Kidney epithelial cell (primary cell): ENCODE measurements at regions not wholly inside any gene's neighbourhood (a gene's known extent, or its start where the extent isn't known, plus 50 kb on each side); places are given as distances from the start of the nearest gene placed in this dataset.
"Not testable (repeated sequence)": the region's sequence is repeated elsewhere in the genome, so short reads cannot be mapped to it uniquely, and the experiment has no call there.

ENCODE experiments used
- DNase-seq: peaks from one replicate; pipeline ENCODE4 v3.0.0-alpha.2; 2010; ENCODE audit warnings: low read depth
- H3K27me3 ChIP-seq: 2 replicates; pipeline ENCODE4 v1.6.0; 2011; ENCODE audit warnings: low read length; ENCODE audit not compliant: control insufficient read depth, insufficient read depth
- H3K36me3 ChIP-seq: 2 replicates; pipeline ENCODE4 v1.5.1; 2011; ENCODE audit warnings: low read length; ENCODE audit not compliant: control insufficient read depth, insufficient read depth
- H3K4me3 ChIP-seq: 2 replicates; pipeline ENCODE4 v1.5.1; 2011; ENCODE audit warnings: low read depth, mild to moderate bottlenecking, control low read depth, low read length
- TF ChIP-seq, protein P1 (sequence below): IDR thresholded peaks from 2 replicates; pipeline ENCODE4 v1.5.1; 2011; ENCODE audit warnings: mild to moderate bottlenecking, moderate library complexity, low read length, control low read depth, inconsistent platforms; ENCODE audit not compliant: insufficient read depth, poor library complexity, severe bottlenecking

DNA sequence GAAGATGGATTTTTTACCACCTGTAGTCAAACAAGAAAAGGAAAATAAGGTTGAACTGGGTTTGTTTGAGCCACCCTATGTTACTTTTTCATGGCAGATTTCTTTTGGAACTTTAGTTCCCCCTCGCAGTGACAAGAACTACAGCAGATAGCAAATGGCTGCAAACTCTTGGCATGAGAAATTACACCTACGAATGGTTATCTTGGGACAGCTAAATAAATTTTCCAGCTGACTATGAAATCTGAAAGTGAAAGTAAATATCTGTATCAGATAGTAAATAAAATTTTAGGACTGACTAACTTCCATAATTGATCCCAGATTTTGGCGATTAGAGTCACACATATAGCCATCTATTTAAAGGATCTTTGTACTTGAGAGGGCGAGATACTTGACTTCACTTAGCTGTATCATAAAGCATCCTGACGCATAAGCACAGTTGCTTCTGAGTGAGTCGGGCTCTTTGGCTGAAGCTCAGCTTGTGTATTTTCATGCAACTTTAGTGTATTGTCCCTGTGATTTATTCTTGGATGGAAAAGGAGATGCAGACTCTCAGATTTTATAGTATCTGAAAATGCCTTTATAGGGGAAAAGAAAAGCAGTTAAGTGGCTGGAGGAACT, 125.3 kb upstream of the B3GAT2 start:
- TF ChIP-seq, protein P1, sequence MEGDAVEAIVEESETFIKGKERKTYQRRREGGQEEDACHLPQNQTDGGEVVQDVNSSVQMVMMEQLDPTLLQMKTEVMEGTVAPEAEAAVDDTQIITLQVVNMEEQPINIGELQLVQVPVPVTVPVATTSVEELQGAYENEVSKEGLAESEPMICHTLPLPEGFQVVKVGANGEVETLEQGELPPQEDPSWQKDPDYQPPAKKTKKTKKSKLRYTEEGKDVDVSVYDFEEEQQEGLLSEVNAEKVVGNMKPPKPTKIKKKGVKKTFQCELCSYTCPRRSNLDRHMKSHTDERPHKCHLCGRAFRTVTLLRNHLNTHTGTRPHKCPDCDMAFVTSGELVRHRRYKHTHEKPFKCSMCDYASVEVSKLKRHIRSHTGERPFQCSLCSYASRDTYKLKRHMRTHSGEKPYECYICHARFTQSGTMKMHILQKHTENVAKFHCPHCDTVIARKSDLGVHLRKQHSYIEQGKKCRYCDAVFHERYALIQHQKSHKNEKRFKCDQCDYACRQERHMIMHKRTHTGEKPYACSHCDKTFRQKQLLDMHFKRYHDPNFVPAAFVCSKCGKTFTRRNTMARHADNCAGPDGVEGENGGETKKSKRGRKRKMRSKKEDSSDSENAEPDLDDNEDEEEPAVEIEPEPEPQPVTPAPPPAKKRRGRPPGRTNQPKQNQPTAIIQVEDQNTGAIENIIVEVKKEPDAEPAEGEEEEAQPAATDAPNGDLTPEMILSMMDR: no peak
- no peak for DNase-seq
- no peak overlapping the region for H3K4me3 ChIP-seq
- H3K27me3 ChIP-seq: no peaks in the 10 kb centered on the region
- no peaks in the 10 kb centered on the region for H3K36me3 ChIP-seq

DNA sequence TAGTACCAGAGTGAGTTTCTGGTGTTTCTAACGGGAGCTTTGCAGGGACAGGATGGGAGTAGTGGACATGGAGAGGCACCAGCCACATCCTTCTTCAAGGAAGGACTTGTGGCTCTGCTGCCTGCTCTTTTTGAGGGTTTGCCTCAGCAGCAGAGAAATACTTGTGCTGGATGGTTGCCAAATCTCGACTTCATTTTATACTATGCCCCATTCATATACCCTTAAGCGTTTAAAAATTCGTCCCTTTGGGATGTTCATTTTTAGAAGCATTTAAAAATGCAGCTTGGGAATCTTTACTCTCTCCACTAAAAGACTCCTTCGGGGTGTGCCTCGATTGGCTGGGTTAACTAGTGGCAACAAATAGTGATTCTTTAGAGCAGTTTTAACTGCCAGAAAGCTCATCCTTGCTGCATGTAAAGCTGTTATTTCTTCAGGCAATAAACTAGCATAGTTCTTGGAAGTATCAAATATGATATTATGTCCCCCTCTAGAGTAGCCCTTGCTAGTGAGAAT, 126.5 kb upstream of the B3GAT2 start:
- DNase-seq: no peak
- Histone ChIP-seq H3K36me3 (no peaks in the 10 kb centered on the region), H3K4me3 (no peak overlapping the region), H3K27me3 (no peaks in the 10 kb centered on the region)
- TF ChIP-seq, protein P1: no peak

DNA sequence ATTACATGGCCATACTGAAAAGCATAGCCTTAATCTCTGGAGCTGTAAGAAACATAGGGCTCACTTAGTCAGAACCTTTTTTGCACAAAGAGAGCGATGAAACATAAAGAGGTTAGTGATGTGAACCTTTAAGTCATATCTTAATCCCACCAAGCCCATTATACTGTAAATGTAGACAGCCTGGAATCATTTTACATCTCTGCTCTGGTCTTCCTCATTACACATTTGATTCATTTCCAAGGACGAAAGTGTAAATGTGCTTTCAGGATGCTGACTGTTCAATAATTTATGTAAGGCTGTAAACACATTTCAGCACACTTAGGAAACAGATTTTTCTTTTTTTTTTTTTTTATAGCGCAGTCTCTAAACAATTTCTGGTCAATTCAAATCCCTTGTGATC, 131.3 kb upstream of the B3GAT2 start:
- H3K4me3 ChIP-seq: no peak overlapping the region
- H3K36me3 ChIP-seq: no peaks in the 10 kb centered on the region
- no peak for DNase-seq
- H3K27me3 ChIP-seq: no peaks in the 10 kb centered on the region
- TF ChIP-seq, protein P1: no peak

DNA sequence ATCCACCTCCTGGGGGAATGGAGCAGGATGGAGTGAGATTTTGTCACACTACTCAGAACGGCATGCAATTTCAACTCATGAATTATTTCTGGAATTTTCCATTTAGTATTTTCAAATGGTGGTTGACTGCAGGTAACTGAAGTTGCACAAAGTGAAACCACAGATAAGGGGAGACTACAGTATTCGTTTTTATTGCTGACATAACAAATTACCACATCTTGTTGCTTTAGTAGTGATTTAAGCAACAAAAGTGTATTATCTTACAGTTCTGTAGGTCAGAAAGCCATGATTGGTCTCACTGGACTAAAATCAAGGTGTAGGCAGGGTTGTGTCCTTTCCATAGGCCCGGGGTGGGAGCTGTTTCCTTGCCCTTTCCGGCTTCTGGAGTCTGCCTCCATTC, 133.4 kb upstream of the B3GAT2 start:
- no peak overlapping the region for H3K4me3 ChIP-seq
- H3K36me3 ChIP-seq: no peaks in the 10 kb centered on the region
- H3K27me3 ChIP-seq: no peaks in the 10 kb centered on the region
- TF ChIP-seq, protein P1: no peak
- no peak for DNase-seq

DNA sequence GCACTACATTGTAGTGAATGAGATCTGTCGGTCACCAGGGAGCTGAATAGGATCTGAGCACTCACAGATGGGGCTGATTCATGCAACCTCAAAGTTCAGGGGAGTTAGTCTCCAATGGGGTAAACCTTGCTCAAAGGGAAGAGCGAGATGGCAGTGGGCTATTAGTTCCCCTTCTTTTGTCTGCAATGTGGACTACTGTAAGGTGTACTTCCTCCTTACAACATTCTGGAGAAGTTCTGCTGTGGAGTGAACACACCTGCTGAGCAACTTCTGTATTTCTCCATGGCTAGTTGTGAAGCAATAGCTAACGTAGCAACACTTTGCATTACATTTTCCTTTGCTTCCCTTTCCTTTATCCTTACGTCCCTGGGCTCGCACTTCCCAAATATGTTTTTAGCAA, 134.3 kb upstream of the B3GAT2 start:
- DNase-seq: no peak
- TF ChIP-seq, protein P1: no peak
- Histone ChIP-seq H3K4me3 (no peak overlapping the region), H3K36me3 (no peaks in the 10 kb centered on the region), H3K27me3 (no peaks in the 10 kb centered on the region)

DNA sequence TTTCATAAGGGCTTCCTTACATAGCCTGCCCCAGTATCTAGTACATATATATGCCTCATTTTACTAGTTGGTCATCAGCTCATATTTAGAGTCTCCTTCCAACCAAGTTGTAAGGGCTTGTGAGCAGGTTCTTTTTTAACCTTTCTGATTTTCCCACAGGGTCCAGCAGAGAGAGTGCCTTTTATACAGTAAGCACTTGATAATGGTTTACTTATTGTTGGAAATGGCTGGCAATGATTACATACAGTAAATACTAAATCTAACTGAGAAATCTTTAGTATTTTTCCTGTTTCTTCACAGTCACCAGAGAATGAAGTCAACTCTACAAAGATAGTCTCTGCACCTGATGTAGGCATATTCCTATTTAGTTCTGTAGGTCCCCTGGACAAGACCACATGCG, 135.1 kb upstream of the B3GAT2 start:
- Histone ChIP-seq H3K36me3 (no peaks in the 10 kb centered on the region), H3K27me3 (no peaks in the 10 kb centered on the region), H3K4me3 (no peak overlapping the region)
- TF ChIP-seq, protein P1: no peak
- no peak for DNase-seq

DNA sequence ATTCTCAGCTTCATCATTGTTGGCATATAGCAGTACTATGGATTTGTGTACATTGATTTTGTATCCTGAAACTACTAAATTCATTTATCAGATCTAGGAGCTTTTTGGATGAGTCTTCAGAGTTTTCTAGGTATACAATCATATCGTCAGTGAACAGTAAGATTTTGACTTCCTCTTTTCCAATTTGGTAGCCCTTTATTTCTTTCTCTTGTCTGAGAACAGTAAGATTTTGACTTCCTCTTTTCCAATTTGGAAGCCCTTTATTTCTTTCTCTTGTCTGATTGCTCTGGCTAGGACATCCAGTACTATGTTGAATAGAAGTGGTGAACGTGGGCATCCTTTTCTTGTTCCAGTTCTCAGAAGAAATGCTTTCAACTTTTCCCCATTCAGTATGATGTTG, 140.4 kb upstream of the B3GAT2 start:
- not testable (repeated sequence) for H3K4me3 ChIP-seq, H3K36me3 ChIP-seq, H3K27me3 ChIP-seq, DNase-seq
